ENCODE measurements at regions not wholly inside any gene's neighbourhood (a gene's known extent, or its start where the extent isn't known, plus 50 kb on each side); places are given as distances from the start of the nearest gene placed in this dataset.

DNA sequence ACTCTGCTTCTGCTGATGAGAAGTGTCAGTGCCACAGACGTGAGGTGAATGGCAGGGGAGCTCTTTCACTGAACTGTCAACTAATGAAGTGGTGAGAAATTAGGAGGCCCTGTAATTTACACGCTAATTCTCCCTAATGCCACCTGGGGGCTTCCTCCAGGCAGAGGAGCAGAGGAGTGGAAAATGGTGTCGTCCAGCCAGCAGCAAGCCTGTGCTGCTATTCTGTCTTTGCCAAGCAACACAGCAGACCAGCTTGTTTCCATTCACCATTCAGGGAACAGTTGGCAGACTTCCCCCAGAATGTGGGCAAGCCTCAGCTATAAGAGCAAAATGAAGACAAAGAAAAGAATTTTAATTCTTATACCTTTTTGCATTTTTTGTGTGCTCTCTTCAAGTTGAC, 245.2 kb upstream of the TET2 start:
- no peaks in the 10 kb centered on the region for H3F3A ChIP-seq (ENCODE audit: insufficient read depth)
- H3K4me2 ChIP-seq (ENCODE audit: low read depth, low read length, poor library complexity, severe bottlenecking) = no peak overlapping the region
- TF ChIP-seq, protein P1, sequence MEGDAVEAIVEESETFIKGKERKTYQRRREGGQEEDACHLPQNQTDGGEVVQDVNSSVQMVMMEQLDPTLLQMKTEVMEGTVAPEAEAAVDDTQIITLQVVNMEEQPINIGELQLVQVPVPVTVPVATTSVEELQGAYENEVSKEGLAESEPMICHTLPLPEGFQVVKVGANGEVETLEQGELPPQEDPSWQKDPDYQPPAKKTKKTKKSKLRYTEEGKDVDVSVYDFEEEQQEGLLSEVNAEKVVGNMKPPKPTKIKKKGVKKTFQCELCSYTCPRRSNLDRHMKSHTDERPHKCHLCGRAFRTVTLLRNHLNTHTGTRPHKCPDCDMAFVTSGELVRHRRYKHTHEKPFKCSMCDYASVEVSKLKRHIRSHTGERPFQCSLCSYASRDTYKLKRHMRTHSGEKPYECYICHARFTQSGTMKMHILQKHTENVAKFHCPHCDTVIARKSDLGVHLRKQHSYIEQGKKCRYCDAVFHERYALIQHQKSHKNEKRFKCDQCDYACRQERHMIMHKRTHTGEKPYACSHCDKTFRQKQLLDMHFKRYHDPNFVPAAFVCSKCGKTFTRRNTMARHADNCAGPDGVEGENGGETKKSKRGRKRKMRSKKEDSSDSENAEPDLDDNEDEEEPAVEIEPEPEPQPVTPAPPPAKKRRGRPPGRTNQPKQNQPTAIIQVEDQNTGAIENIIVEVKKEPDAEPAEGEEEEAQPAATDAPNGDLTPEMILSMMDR (IDR thresholded peaks at IDR 0.05; ENCODE audit: insufficient read depth, low read length, poor library complexity, severe bottlenecking) = no peak
- TF ChIP-seq EZH2phosphoT487 (conservative IDR thresholded peaks at IDR 0.05; ENCODE audit: low read length) = no peak
- no peak overlapping the region for H3K27ac ChIP-seq (ENCODE audit: low read depth, low read length)
- H3K9me3 ChIP-seq (ENCODE audit: insufficient read depth, low read length) = no peaks in the 10 kb centered on the region
- H3K9ac ChIP-seq (ENCODE audit: low read length) = no peak overlapping the region
- no peaks in the 10 kb centered on the region for H3K36me3 ChIP-seq (ENCODE audit: low read length)
- no peaks in the 10 kb centered on the region for H4K20me1 ChIP-seq (ENCODE audit: low read depth, low read length)
- no peaks in the 10 kb centered on the region for H3K79me2 ChIP-seq (ENCODE audit: insufficient read depth, low read length)
- no peak overlapping the region for H3K4me3 ChIP-seq (ENCODE audit: insufficient read depth, low read length, poor library complexity, severe bottlenecking)
- no peaks in the 10 kb centered on the region for H3K27me3 ChIP-seq (ENCODE audit: low read length)
- H3K9me2 ChIP-seq (replicated peaks; ENCODE audit: insufficient read depth, low read length) = no peaks in the 10 kb centered on the region
- no peak overlapping the region for H2AFZ ChIP-seq (ENCODE audit: low read depth, low read length, severe bottlenecking)

DNA sequence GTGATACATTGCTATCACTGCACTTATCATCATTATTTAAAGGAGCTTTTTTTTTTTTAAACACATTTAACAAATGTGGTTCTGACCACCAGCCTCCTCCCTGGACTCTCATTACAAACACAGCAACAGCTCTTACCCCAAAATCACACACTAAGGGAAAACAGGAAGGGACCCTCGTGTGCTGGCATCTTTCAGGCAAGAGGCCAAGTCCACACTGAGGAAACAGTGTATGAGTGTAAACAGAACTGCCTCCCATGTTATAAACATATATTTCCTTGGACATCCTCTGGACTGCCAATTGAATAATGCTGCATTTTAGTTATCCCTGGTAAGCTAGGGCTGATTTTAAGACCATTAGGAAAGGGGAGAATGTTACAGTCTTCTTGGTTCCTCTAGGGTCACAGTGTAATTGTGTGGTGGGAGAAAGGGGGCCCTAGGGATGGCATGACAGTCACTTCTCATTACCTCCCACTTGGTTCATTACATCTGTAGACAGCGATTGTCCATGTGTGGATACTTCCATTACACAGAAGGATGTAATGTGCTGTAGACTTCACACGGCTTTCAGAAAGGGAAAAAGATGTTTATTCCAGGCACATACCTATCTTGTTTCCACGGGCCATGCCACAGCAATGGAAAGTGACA, 244.6 kb upstream of the TET2 start:
- Histone ChIP-seq H3K27ac (ENCODE audit: low read depth, low read length) (no peak overlapping the region), H2AFZ (ENCODE audit: low read depth, low read length, severe bottlenecking) (no peak overlapping the region), H3K9ac (ENCODE audit: low read length) (no peak overlapping the region), H3K4me2 (ENCODE audit: low read depth, low read length, poor library complexity, severe bottlenecking) (no peak overlapping the region), H3K27me3 (ENCODE audit: low read length) (no peaks in the 10 kb centered on the region), H3K9me3 (ENCODE audit: insufficient read depth, low read length) (no peaks in the 10 kb centered on the region), H3K36me3 (ENCODE audit: low read length) (no peaks in the 10 kb centered on the region), H3K4me3 (ENCODE audit: insufficient read depth, low read length, poor library complexity, severe bottlenecking) (no peak overlapping the region), H4K20me1 (ENCODE audit: low read depth, low read length) (no peaks in the 10 kb centered on the region), H3K9me2 (replicated peaks; ENCODE audit: insufficient read depth, low read length) (no peaks in the 10 kb centered on the region), H3F3A (ENCODE audit: insufficient read depth) (no peaks in the 10 kb centered on the region), H3K79me2 (ENCODE audit: insufficient read depth, low read length) (no peaks in the 10 kb centered on the region)
- TF ChIP-seq, protein P1 (IDR thresholded peaks at IDR 0.05; ENCODE audit: insufficient read depth, low read length, poor library complexity, severe bottlenecking) = no peak
- no peak for TF ChIP-seq EZH2phosphoT487 (conservative IDR thresholded peaks at IDR 0.05; ENCODE audit: low read length)

DNA sequence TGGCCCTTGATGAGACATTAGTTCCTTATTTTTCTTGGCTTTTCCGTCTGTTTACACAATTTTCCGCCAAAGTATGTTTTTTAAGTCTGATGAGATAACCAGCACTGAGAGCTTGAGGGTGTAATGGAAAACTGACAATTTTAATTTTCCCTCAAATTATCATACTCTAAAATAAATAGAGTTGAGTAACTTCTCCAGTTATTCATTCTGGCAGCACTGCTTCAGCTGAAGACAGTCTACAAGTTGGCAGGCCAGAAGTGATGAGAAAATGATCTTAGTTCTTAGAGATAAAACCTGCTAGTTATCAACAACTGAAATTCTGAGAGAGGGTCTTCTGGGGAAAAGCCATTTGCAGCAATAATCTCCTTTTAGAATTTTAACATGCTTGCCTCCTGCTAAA, 241.6 kb upstream of the TET2 start:
- Histone ChIP-seq H3K9me3 (ENCODE audit: insufficient read depth, low read length) (no peaks in the 10 kb centered on the region), H3K9ac (ENCODE audit: low read length) (no peak overlapping the region), H2AFZ (ENCODE audit: low read depth, low read length, severe bottlenecking) (no peak overlapping the region), H3K27me3 (ENCODE audit: low read length) (no peaks in the 10 kb centered on the region), H3K4me3 (ENCODE audit: insufficient read depth, low read length, poor library complexity, severe bottlenecking) (no peak overlapping the region), H3K9me2 (replicated peaks; ENCODE audit: insufficient read depth, low read length) (no peaks in the 10 kb centered on the region), H3K79me2 (ENCODE audit: insufficient read depth, low read length) (no peaks in the 10 kb centered on the region), H4K20me1 (ENCODE audit: low read depth, low read length) (no peaks in the 10 kb centered on the region), H3F3A (ENCODE audit: insufficient read depth) (no peaks in the 10 kb centered on the region), H3K27ac (ENCODE audit: low read depth, low read length) (no peak overlapping the region), H3K4me2 (ENCODE audit: low read depth, low read length, poor library complexity, severe bottlenecking) (no peak overlapping the region), H3K36me3 (ENCODE audit: low read length) (no peaks in the 10 kb centered on the region)
- no peak for TF ChIP-seq EZH2phosphoT487 (conservative IDR thresholded peaks at IDR 0.05; ENCODE audit: low read length)
- TF ChIP-seq, protein P1 (IDR thresholded peaks at IDR 0.05; ENCODE audit: insufficient read depth, low read length, poor library complexity, severe bottlenecking) = no peak

All from SU-DHL-6 (cell line).